Fibroblast of lung (primary cell): ENCODE measurements at regions not wholly inside any gene's neighbourhood (a gene's known extent, or its start where the extent isn't known, plus 50 kb on each side); places are given as distances from the start of the nearest gene placed in this dataset.

Source experiments
- DNase-seq, 2 donors: peaks; one replicate each; pipeline versions ENCODE4 v3.0.0 to v3.0.0-alpha.2; 2010; ENCODE audit warnings: low read depth in 2 of 2
- H2AFZ ChIP-seq: 2 replicates; pipeline ENCODE4 v1.5.1; 2012; ENCODE audit warnings: low read length, control low read depth, inconsistent platforms
- H3K27ac ChIP-seq: 2 replicates; pipeline ENCODE4 v1.5.1; 2011; ENCODE audit warnings: low read length, control low read depth; ENCODE audit not compliant: insufficient read depth
- H3K27me3 ChIP-seq: 2 replicates; pipeline ENCODE4 v1.5.1; 2011; ENCODE audit warnings: mild to moderate bottlenecking, low read length; ENCODE audit not compliant: control insufficient read depth, insufficient read depth
- H3K36me3 ChIP-seq: 2 replicates; pipeline ENCODE4 v1.5.1; 2011; ENCODE audit warnings: low read length; ENCODE audit not compliant: control insufficient read depth, insufficient read depth
- H3K4me1 ChIP-seq: 2 replicates; pipeline ENCODE4 v1.5.1; 2011; ENCODE audit warnings: low read length; ENCODE audit not compliant: control insufficient read depth, insufficient read depth; ENCODE audit errors: extremely low read depth
- H3K4me2 ChIP-seq: 2 replicates; pipeline ENCODE4 v1.5.1; 2011; ENCODE audit warnings: low read length, control low read depth; ENCODE audit not compliant: insufficient read depth; ENCODE audit errors: extremely low read depth
- H3K4me3 ChIP-seq, 4 experiments: fragments of 200-600 bp in 1 of 4; sonication (generic) in 1 of 4; replicated peaks in 1 of 4; 2 replicates each; pipeline ENCODE4 v1.5.1; 2011 to 2016; ENCODE audit warnings: low read length in 4 of 4, low read depth in 3 of 4, mild to moderate bottlenecking in 3 of 4, control low read depth in 2 of 4, inconsistent platforms in 1 of 4, mixed read lengths in 1 of 4; ENCODE audit not compliant: insufficient read depth in 1 of 4; ENCODE audit errors: control extremely low read depth in 1 of 4
- H3K79me2 ChIP-seq: 2 replicates; pipeline ENCODE4 v1.5.1; 2012; ENCODE audit warnings: mild to moderate bottlenecking, low read length, inconsistent platforms; ENCODE audit not compliant: control insufficient read depth, insufficient read depth
- H3K9ac ChIP-seq: 2 replicates; pipeline ENCODE4 v1.5.1; 2011; ENCODE audit warnings: mild to moderate bottlenecking, low read length, control low read depth; ENCODE audit not compliant: insufficient read depth
- H3K9me3 ChIP-seq: 2 replicates; pipeline ENCODE4 v1.5.1; 2012; ENCODE audit warnings: low read depth, low read length; ENCODE audit not compliant: control insufficient read depth, insufficient read depth
- H4K20me1 ChIP-seq: 2 replicates; pipeline ENCODE4 v1.5.1; 2011; ENCODE audit warnings: low read length; ENCODE audit not compliant: control insufficient read depth, insufficient read depth; ENCODE audit errors: extremely low read depth
- CTCF ChIP-seq, 2 donors: IDR thresholded peaks in 1 of 2; conservative IDR thresholded peaks in 1 of 2; 1 replicate in 1 of 2; 2 replicates in 1 of 2; pipeline ENCODE4 v1.5.1; 2011 to 2012; ENCODE audit warnings: low read length in 2 of 2, control low read depth in 1 of 2, inconsistent platforms in 1 of 2, low read depth in 1 of 2, mild to moderate bottlenecking in 1 of 2
- EZH2 ChIP-seq: IDR thresholded peaks from 2 replicates; pipeline ENCODE4 v1.5.1; 2012; ENCODE audit warnings: low read length, control low read depth, mild to moderate bottlenecking; ENCODE audit errors: missing control alignments

GRCh38 chr5:4735261-4735660 is 404.9 kb upstream of the ADAMTS16 start:
- H3K9ac ChIP-seq: no peak overlapping the region
- H2AFZ ChIP-seq: no peak overlapping the region

GRCh38 chr5:4737868-4738267 is 402.3 kb upstream of the ADAMTS16 start:
- Histone ChIP-seq H4K20me1 (no peaks in the 10 kb centered on the region), H3K9me3 (no peaks in the 10 kb centered on the region), H3K27me3 (no peaks in the 10 kb centered on the region), H3K4me2 (no peak overlapping the region), H2AFZ (no peak overlapping the region), H3K79me2 (no peaks in the 10 kb centered on the region), H3K9ac (no peak overlapping the region), H3K27ac (no peak overlapping the region), H3K4me3 (no peak overlapping the region), H3K36me3 (no peaks in the 10 kb centered on the region), H3K4me1 (no peaks in the 10 kb centered on the region)
- no peak for TF ChIP-seq CTCF (conservative IDR thresholded peaks at IDR 0.05 in 1 of 2, IDR thresholded peaks at IDR 0.05 in 1 of 2; ENCODE audit: low read depth in 1 of 2, low read length in 2 of 2)
- no peak for TF ChIP-seq EZH2
- DNase-seq: no peak

More at GRCh38 chr5:4735261-4735660, 404.9 kb upstream of the ADAMTS16 start:
- Histone ChIP-seq H3K4me2 (no peak overlapping the region), H3K4me3 (no peak overlapping the region), H3K9me3 (no peaks in the 10 kb centered on the region), H3K79me2 (no peaks in the 10 kb centered on the region), H3K27me3 (no peaks in the 10 kb centered on the region), H3K4me1 (no peaks in the 10 kb centered on the region), H4K20me1 (no peaks in the 10 kb centered on the region), H3K27ac (no peak overlapping the region), H3K36me3 (no peaks in the 10 kb centered on the region)
- TF ChIP-seq EZH2: no peak
- no peak for TF ChIP-seq CTCF (conservative IDR thresholded peaks at IDR 0.05 in 1 of 2, IDR thresholded peaks at IDR 0.05 in 1 of 2; ENCODE audit: low read depth in 1 of 2, low read length in 2 of 2)
- no peak for DNase-seq

GRCh38 chr5:4738298-4738697 is 401.8 kb upstream of the ADAMTS16 start:
- Histone ChIP-seq H4K20me1 (no peaks in the 10 kb centered on the region), H3K9me3 (no peaks in the 10 kb centered on the region)

More at GRCh38 chr5:4738298-4738697, 401.8 kb upstream of the ADAMTS16 start:
- no peak overlapping the region for H3K4me2 ChIP-seq
- H3K36me3 ChIP-seq: no peaks in the 10 kb centered on the region
- no peak for TF ChIP-seq EZH2
- no peak for TF ChIP-seq CTCF (conservative IDR thresholded peaks at IDR 0.05 in 1 of 2, IDR thresholded peaks at IDR 0.05 in 1 of 2; ENCODE audit: low read depth in 1 of 2, low read length in 2 of 2)
- no peaks in the 10 kb centered on the region for H3K27me3 ChIP-seq
- H3K79me2 ChIP-seq: no peaks in the 10 kb centered on the region
- no peaks in the 10 kb centered on the region for H3K4me1 ChIP-seq
- H3K9ac ChIP-seq: no peak overlapping the region
- no peak overlapping the region for H3K4me3 ChIP-seq
- DNase-seq: no peak
- H2AFZ ChIP-seq: no peak overlapping the region
- H3K27ac ChIP-seq: no peak overlapping the region
